ENCODE measurements at regions not wholly inside any gene's neighbourhood (a gene's known extent, or its start where the extent isn't known, plus 50 kb on each side); places are given as distances from the start of the nearest gene placed in this dataset.
"Not testable (repeated sequence)": the region's sequence is repeated elsewhere in the genome, so short reads cannot be mapped to it uniquely, and the experiment has no call there.

GRCh38 chr21:35183389-35183788, 134.3 kb upstream of the RUNX1 start:
- H3K4me1 ChIP-seq (ENCODE audit: control insufficient read depth, insufficient read depth, low read length); H3K36me3 ChIP-seq (ENCODE audit: control insufficient read depth in 2 of 2, insufficient read depth in 1 of 2, low read length in 2 of 2); POLR2A ChIA-PET; H3K9me3 ChIP-seq (ENCODE audit: control insufficient read depth, insufficient read depth, low read depth, low read length); CTCF ChIA-PET; H3K4me3 ChIP-seq (ENCODE audit: low read depth, low read length); H3K27ac ChIP-seq (ENCODE audit: extremely low read depth, low read depth, low read length): not testable (repeated sequence)

DNA sequence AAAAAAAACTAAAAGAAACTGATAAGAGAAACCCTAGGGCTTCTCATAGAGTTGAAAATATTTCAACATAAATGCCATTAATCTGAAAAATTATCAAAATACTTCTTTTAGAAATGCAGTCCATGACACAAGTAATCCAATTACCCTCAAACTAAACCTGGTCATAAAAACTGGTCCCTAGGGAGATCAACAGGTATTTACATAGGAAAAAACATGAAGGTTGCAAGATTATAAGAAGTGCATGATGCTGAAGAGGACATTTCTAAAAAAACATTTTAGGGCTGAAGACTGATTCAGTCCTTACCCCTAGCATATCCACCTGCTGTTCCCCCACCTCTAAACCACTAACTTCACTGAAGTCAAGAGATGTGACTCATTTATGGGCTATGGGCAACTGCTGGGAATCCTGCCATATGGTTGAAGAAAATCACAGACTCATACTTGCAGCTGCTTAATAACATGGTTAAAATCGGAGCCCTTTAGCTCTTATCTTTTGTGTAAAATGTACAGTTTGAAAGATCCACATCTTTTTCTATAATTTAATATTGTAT, 131.0 kb upstream of the RUNX1 start:
- Histone ChIP-seq H3K4me1 (ENCODE audit: control insufficient read depth, insufficient read depth, low read length) (no peaks in the 10 kb centered on the region), H3K9me3 (ENCODE audit: control insufficient read depth, insufficient read depth, low read depth, low read length) (no peaks in the 10 kb centered on the region), H3K27ac (ENCODE audit: extremely low read depth, low read depth, low read length) (no peak overlapping the region), H3K36me3 (ENCODE audit: control insufficient read depth in 2 of 2, insufficient read depth in 1 of 2, low read length in 2 of 2) (no peaks in the 10 kb centered on the region), H3K4me3 (ENCODE audit: low read depth, low read length) (no peak overlapping the region)
- ChIA-PET CTCF (interaction anchor here (0.7 kb wide), 1 partner anchor 10 kb away, joined by 3 read pairs; no protein-coding TSS in a partner anchor), POLR2A (no interaction called here)
- TF ChIP-seq SCRT2 (tag by site-specific recombination; IDR thresholded peaks at IDR 0.05) (peak; percentile 93), ZNF184 (tag by site-specific recombination; IDR thresholded peaks at IDR 0.05) (0 out of 2 replicates have a peak, but pooled peaks have one; percentile 44), SP7 (tag by site-specific recombination; IDR thresholded peaks at IDR 0.05) (0 out of 2 replicates have a peak, but pooled peaks have one; percentile 28), ZNF311 (tag by site-specific recombination; IDR thresholded peaks at IDR 0.05; ENCODE audit: borderline replicate concordance) (no peak), SCRT1 (tag by site-specific recombination; IDR thresholded peaks at IDR 0.05; ENCODE audit: borderline replicate concordance) (0 out of 2 replicates have a peak, but pooled peaks have one; percentile 54), ZNF837 (tag by site-specific recombination; IDR thresholded peaks at IDR 0.05) (no peak)

GRCh38 chr21:35178827-35179226, 129.7 kb upstream of the RUNX1 start:
- Histone ChIP-seq H3K27ac (ENCODE audit: extremely low read depth, low read depth, low read length) (no peak overlapping the region), H3K9me3 (ENCODE audit: control insufficient read depth, insufficient read depth, low read depth, low read length) (no peaks in the 10 kb centered on the region), H3K36me3 (ENCODE audit: control insufficient read depth in 2 of 2, insufficient read depth in 1 of 2, low read length in 2 of 2) (no peaks in the 10 kb centered on the region), H3K4me3 (ENCODE audit: low read depth, low read length) (no peak overlapping the region), H3K4me1 (ENCODE audit: control insufficient read depth, insufficient read depth, low read length) (no peaks in the 10 kb centered on the region)
- ChIA-PET CTCF (interaction anchor here (0.8 to 1.2 kb wide), 2 partner anchors 10 to 18 kb away, joined by 4 read pairs; no protein-coding TSS in a partner anchor), POLR2A (no interaction called here)
- TF ChIP-seq, protein P1, sequence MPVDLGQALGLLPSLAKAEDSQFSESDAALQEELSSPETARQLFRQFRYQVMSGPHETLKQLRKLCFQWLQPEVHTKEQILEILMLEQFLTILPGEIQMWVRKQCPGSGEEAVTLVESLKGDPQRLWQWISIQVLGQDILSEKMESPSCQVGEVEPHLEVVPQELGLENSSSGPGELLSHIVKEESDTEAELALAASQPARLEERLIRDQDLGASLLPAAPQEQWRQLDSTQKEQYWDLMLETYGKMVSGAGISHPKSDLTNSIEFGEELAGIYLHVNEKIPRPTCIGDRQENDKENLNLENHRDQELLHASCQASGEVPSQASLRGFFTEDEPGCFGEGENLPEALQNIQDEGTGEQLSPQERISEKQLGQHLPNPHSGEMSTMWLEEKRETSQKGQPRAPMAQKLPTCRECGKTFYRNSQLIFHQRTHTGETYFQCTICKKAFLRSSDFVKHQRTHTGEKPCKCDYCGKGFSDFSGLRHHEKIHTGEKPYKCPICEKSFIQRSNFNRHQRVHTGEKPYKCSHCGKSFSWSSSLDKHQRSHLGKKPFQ (tag by site-specific recombination; IDR thresholded peaks at IDR 0.05) = no peak
- no peak for TF ChIP-seq ZNF629 (tag by site-specific recombination; IDR thresholded peaks at IDR 0.05)
- TF ChIP-seq, protein P2, sequence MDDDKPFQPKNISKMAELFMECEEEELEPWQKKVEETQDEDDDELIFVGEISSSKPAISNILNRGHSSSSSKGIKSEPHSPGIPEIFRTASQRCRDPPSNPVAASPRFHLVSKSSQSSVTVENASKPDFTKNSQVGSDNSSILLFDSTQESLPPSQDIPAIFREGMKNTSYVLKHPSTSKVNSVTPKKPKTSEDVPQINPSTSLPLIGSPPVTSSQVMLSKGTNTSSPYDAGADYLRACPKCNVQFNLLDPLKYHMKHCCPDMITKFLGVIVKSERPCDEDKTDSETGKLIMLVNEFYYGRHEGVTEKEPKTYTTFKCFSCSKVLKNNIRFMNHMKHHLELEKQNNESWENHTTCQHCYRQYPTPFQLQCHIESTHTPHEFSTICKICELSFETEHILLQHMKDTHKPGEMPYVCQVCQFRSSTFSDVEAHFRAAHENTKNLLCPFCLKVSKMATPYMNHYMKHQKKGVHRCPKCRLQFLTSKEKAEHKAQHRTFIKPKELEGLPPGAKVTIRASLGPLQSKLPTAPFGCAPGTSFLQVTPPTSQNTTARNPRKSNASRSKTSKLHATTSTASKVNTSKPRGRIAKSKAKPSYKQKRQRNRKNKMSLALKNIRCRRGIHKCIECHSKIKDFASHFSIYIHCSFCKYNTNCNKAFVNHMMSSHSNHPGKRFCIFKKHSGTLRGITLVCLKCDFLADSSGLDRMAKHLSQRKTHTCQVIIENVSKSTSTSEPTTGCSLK (tag by site-specific recombination; IDR thresholded peaks at IDR 0.05) = no peak
- no peak for TF ChIP-seq ZNF416 (tag by site-specific recombination; IDR thresholded peaks at IDR 0.05)
- no peak for TF ChIP-seq ZNF311 (tag by site-specific recombination; IDR thresholded peaks at IDR 0.05; ENCODE audit: borderline replicate concordance)
- no peak for TF ChIP-seq PRDM1 (tag by site-specific recombination; IDR thresholded peaks at IDR 0.05)
- no peak for TF ChIP-seq ELK4 (IDR thresholded peaks at IDR 0.05; ENCODE audit: borderline replicate concordance, low read depth, low read length)
- no peak for TF ChIP-seq ZNF426 (tag by site-specific recombination; IDR thresholded peaks at IDR 0.05)
- no peak for TF ChIP-seq ZSCAN23 (tag by site-specific recombination; IDR thresholded peaks at IDR 0.05)
- no peak for TF ChIP-seq ZNF677 (tag by site-specific recombination; IDR thresholded peaks at IDR 0.05)
- TF ChIP-seq, protein P3, sequence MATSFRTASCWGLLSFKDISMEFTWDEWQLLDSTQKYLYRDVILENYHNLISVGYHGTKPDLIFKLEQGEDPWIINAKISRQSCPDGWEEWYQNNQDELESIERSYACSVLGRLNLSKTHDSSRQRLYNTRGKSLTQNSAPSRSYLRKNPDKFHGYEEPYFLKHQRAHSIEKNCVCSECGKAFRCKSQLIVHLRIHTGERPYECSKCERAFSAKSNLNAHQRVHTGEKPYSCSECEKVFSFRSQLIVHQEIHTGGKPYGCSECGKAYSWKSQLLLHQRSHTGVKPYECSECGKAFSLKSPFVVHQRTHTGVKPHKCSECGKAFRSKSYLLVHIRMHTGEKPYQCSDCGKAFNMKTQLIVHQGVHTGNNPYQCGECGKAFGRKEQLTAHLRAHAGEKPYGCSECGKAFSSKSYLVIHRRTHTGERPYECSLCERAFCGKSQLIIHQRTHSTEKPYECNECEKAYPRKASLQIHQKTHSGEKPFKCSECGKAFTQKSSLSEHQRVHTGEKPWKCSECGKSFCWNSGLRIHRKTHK (tag by site-specific recombination; IDR thresholded peaks at IDR 0.05) = no peak
- TF ChIP-seq MEIS1 (CRISPR knock-in tag; IDR thresholded peaks at IDR 0.05; ENCODE audit: borderline replicate concordance) = no peak
- TF ChIP-seq ZFHX2 (tag by site-specific recombination; conservative IDR thresholded peaks at IDR 0.05) = no peak
- TF ChIP-seq, protein P4, sequence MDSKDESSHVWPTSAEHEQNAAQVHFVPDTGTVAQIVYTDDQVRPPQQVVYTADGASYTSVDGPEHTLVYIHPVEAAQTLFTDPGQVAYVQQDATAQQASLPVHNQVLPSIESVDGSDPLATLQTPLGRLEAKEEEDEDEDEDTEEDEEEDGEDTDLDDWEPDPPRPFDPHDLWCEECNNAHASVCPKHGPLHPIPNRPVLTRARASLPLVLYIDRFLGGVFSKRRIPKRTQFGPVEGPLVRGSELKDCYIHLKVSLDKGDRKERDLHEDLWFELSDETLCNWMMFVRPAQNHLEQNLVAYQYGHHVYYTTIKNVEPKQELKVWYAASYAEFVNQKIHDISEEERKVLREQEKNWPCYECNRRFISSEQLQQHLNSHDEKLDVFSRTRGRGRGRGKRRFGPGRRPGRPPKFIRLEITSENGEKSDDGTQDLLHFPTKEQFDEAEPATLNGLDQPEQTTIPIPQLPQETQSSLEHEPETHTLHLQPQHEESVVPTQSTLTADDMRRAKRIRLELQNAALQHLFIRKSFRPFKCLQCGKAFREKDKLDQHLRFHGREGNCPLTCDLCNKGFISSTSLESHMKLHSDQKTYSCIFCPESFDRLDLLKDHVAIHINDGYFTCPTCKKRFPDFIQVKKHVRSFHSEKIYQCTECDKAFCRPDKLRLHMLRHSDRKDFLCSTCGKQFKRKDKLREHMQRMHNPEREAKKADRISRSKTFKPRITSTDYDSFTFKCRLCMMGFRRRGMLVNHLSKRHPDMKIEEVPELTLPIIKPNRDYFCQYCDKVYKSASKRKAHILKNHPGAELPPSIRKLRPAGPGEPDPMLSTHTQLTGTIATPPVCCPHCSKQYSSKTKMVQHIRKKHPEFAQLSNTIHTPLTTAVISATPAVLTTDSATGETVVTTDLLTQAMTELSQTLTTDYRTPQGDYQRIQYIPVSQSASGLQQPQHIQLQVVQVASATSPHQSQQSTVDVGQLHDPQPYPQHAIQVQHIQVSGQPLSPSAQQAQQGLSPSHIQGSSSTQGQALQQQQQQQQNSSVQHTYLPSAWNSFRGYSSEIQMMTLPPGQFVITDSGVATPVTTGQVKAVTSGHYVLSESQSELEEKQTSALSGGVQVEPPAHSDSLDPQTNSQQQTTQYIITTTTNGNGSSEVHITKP (tag by site-specific recombination; IDR thresholded peaks at IDR 0.05) = no peak
- no peak for TF ChIP-seq ZFP37 (tag by site-specific recombination; IDR thresholded peaks at IDR 0.05)
- no peak for TF ChIP-seq ZNF140 (tag by site-specific recombination; IDR thresholded peaks at IDR 0.05)
- no peak for TF ChIP-seq ZNF146 (tag by site-specific recombination; IDR thresholded peaks at IDR 0.05)

Measured in HEK293 (cell line).